Neuronal stem cell (in vitro differentiated cells): ENCODE measurements at regions not wholly inside any gene's neighbourhood (a gene's known extent, or its start where the extent isn't known, plus 50 kb on each side); places are given as distances from the start of the nearest gene placed in this dataset.

ENCODE experiments used
- DNase-seq: peaks from one replicate; pipeline ENCODE4 v3.0.0-alpha.2; 2013; ENCODE audit warnings: low spot score
- H2AFZ ChIP-seq: one replicate; pipeline ENCODE4 v1.6.1; 2013; ENCODE audit warnings: mild to moderate bottlenecking, low read length, inconsistent platforms
- H2AK5ac ChIP-seq: 2 replicates; pipeline ENCODE4 v1.6.1; 2013; ENCODE audit warnings: low read depth, mild to moderate bottlenecking, inconsistent platforms, low read length, moderate library complexity, mixed read lengths
- H2BK120ac ChIP-seq: 2 replicates; pipeline ENCODE4 v1.6.1; 2013; ENCODE audit warnings: low read depth, mild to moderate bottlenecking, inconsistent platforms, low read length, moderate library complexity, mixed read lengths
- H2BK12ac ChIP-seq: one replicate; pipeline ENCODE4 v1.6.1; 2013; ENCODE audit warnings: low read length, inconsistent platforms
- H2BK15ac ChIP-seq: 2 replicates; pipeline ENCODE4 v1.6.1; 2013; ENCODE audit warnings: mild to moderate bottlenecking, low read length, inconsistent platforms, mixed read lengths
- H2BK5ac ChIP-seq: one replicate; pipeline ENCODE4 v1.6.1; 2013; ENCODE audit warnings: inconsistent platforms, mild to moderate bottlenecking, low read length, moderate library complexity
- H3K14ac ChIP-seq: one replicate; pipeline ENCODE4 v1.6.1; 2013; ENCODE audit warnings: low read length, inconsistent platforms
- H3K18ac ChIP-seq: 2 replicates; pipeline ENCODE4 v1.6.1; 2013; ENCODE audit warnings: low read length, inconsistent platforms
- H3K23ac ChIP-seq: 2 replicates; pipeline ENCODE4 v1.6.1; 2013; ENCODE audit warnings: low read depth, mild to moderate bottlenecking, mixed read lengths, low read length, inconsistent platforms; ENCODE audit not compliant: poor library complexity
- H3K27ac ChIP-seq: replicated peaks from 3 replicates; pipeline ENCODE4 v1.5.1; 2013; ENCODE audit warnings: low read length, inconsistent platforms
- H3K27me3 ChIP-seq, 3 experiments: 2 replicates each; pipeline ENCODE4 v1.6.1; 2013; ENCODE audit warnings: low read length in 3 of 3, mild to moderate bottlenecking in 2 of 3, inconsistent platforms in 1 of 3, low read depth in 1 of 3, mixed read lengths in 1 of 3, moderate library complexity in 1 of 3; ENCODE audit not compliant: control insufficient read depth in 3 of 3, insufficient read depth in 3 of 3
- H3K36me3 ChIP-seq, 2 donors: replicated peaks in 1 of 2; 2 replicates each; pipeline ENCODE4 v1.6.1; 2013; ENCODE audit warnings: low read length in 2 of 2; ENCODE audit not compliant: control insufficient read depth in 2 of 2, insufficient read depth in 2 of 2
- H3K4ac ChIP-seq: 2 replicates; pipeline ENCODE4 v1.6.1; 2013; ENCODE audit warnings: inconsistent platforms, mild to moderate bottlenecking, low read length, moderate library complexity
- H3K4me1 ChIP-seq, 2 donors: 1 replicate in 1 of 2; 2 replicates in 1 of 2; pipeline ENCODE4 v1.6.1; 2013; ENCODE audit warnings: low read length in 2 of 2, low read depth in 1 of 2; ENCODE audit not compliant: control insufficient read depth in 2 of 2, insufficient read depth in 1 of 2
- H3K4me2 ChIP-seq: one replicate; pipeline ENCODE4 v1.6.1; 2013; ENCODE audit warnings: mild to moderate bottlenecking, low read length, inconsistent platforms; ENCODE audit not compliant: insufficient read depth, poor library complexity, severe bottlenecking
- H3K4me3 ChIP-seq, 2 donors: 2 replicates each; pipeline ENCODE4 v1.5.1; 2013; ENCODE audit warnings: low read length in 2 of 2, mild to moderate bottlenecking in 2 of 2, inconsistent platforms in 1 of 2, moderate library complexity in 1 of 2
- H3K79me1 ChIP-seq: one replicate; pipeline ENCODE4 v1.6.1; 2013; ENCODE audit warnings: low read depth, mild to moderate bottlenecking, inconsistent platforms, low read length, moderate library complexity
- H3K9ac ChIP-seq: one replicate; pipeline ENCODE4 v1.6.1; 2013; ENCODE audit warnings: mild to moderate bottlenecking, low read depth, low read length, inconsistent platforms; ENCODE audit not compliant: poor library complexity
- H3K9me3 ChIP-seq, 2 donors: replicated peaks in 1 of 2; 2 replicates each; pipeline versions ENCODE3 to v1.6.1; 2013; ENCODE audit warnings: low read length in 2 of 2, mild to moderate bottlenecking in 2 of 2, inconsistent platforms in 1 of 2, low read depth in 1 of 2, mixed read lengths in 1 of 2, moderate library complexity in 1 of 2; ENCODE audit not compliant: control insufficient read depth in 2 of 2, insufficient read depth in 1 of 2
- H4K8ac ChIP-seq: one replicate; pipeline ENCODE4 v1.6.1; 2013; ENCODE audit warnings: low read depth, mild to moderate bottlenecking, inconsistent platforms, low read length, moderate library complexity
- H4K91ac ChIP-seq: one replicate; pipeline ENCODE4 v1.6.1; 2013; ENCODE audit warnings: low read length, low read depth, mild to moderate bottlenecking, inconsistent platforms; ENCODE audit not compliant: poor library complexity
- WGBS, 2 donors: extraction: QIAGEN DNeasy Blood & Tissue Kit; methylation state at CpG; one replicate each; pipeline ENCODE4 v1.1.7; 2013; ENCODE audit warnings: missing lambda C conversion rate in 2 of 2, mixed read lengths in 1 of 2; ENCODE audit not compliant: insufficient read length in 2 of 2, insufficient replicate concordance in 1 of 2; ENCODE audit errors: extremely low coverage in 2 of 2; 5-methylcytosine and 5-hydroxymethylcytosine counted together

- no peak overlapping the region for H2BK12ac ChIP-seq
- H3K36me3 ChIP-seq: no peaks in the 10 kb centered on the region
- H2BK15ac ChIP-seq: no peak overlapping the region
- no peak overlapping the region for H3K4me3 ChIP-seq
- DNase-seq: no peak
- H3K9ac ChIP-seq: no peak overlapping the region
- no peak overlapping the region for H3K4me2 ChIP-seq
- no peak overlapping the region for H3K23ac ChIP-seq
- H3K4ac ChIP-seq: no peak overlapping the region
- no peak overlapping the region for H4K8ac ChIP-seq
- H2AK5ac ChIP-seq: no peak overlapping the region
- H3K79me1 ChIP-seq: no peaks in the 10 kb centered on the region
- no peak overlapping the region for H2BK5ac ChIP-seq
- H2AFZ ChIP-seq: peak overlapping the region; percentile 23
- no peaks in the 10 kb centered on the region for H3K27me3 ChIP-seq
- H3K4me1 ChIP-seq: no peaks in the 10 kb centered on the region
- no peak overlapping the region for H3K18ac ChIP-seq
- H3K9me3 ChIP-seq: no peaks in the 10 kb centered on the region
- H2BK120ac ChIP-seq: no peak overlapping the region
- no peak overlapping the region for H3K14ac ChIP-seq
- no peak overlapping the region for H4K91ac ChIP-seq
- no peak overlapping the region for H3K27ac ChIP-seq
- WGBS, 2 donors: no CpG with 5 or more reads among the region's 4 CpGs
Observed at GRCh38 chrX:30992381-30992904, 79.4 kb downstream of the FTHL17 start.

GRCh38 chrX:30990361-30990760 is 81.5 kb downstream of the FTHL17 start:
- H3K4me3 ChIP-seq: no peak overlapping the region
- no CpG with 5 or more reads among the region's 2 CpGs for WGBS, 2 donors

DNA sequence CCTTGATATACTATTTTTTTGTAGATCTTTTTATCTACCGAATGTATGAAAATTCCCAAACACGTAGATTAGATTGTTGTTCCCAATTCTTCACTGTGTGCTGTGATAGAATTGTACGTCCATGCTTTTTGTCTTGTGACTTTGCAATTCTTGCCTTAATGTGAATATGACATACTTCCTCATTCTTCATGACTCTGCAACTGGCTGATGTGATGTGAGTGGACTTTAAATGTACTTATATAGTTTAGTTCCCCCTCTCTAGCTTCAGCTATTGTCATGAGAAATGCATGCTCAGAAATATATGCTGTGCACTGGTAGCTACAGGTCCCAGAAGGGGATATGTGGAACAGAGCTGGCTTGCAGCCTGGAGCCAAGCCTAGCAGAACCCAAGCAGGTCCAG is 89.4 kb downstream of the FTHL17 start:
- H3K18ac ChIP-seq: no peak overlapping the region
- no peak overlapping the region for H2BK12ac ChIP-seq
- no peaks in the 10 kb centered on the region for H3K4me1 ChIP-seq
- no peak overlapping the region for H3K4ac ChIP-seq
- no peak for DNase-seq
- no peaks in the 10 kb centered on the region for H3K79me1 ChIP-seq
- no peak overlapping the region for H3K27ac ChIP-seq
- no peak overlapping the region for H4K8ac ChIP-seq
- H2BK15ac ChIP-seq: no peak overlapping the region
- no peak overlapping the region for H3K4me2 ChIP-seq
- H3K4me3 ChIP-seq: no peak overlapping the region
- no peak overlapping the region for H2BK5ac ChIP-seq
- H2BK120ac ChIP-seq: no peak overlapping the region
- no peak overlapping the region for H3K9ac ChIP-seq
- H2AK5ac ChIP-seq: no peak overlapping the region
- H3K9me3 ChIP-seq: no peaks in the 10 kb centered on the region
- no peaks in the 10 kb centered on the region for H3K36me3 ChIP-seq
- no CpG with 5 or more reads among the region's 3 CpGs for WGBS, 2 donors
- peaks cover 0 to 6% (median 0%) of the 10 kb centered on the region in 3 experiments for H3K27me3 ChIP-seq
- no peak overlapping the region for H3K23ac ChIP-seq
- H4K91ac ChIP-seq: no peak overlapping the region
- no peak overlapping the region for H2AFZ ChIP-seq
- no peak overlapping the region for H3K14ac ChIP-seq

More at GRCh38 chrX:30990361-30990760, 81.5 kb downstream of the FTHL17 start:
- H4K8ac ChIP-seq: no peak overlapping the region
- H3K4me1 ChIP-seq: no peaks in the 10 kb centered on the region
- no peak overlapping the region for H3K18ac ChIP-seq
- DNase-seq: no peak
- no peaks in the 10 kb centered on the region for H3K9me3 ChIP-seq
- no peak overlapping the region for H3K14ac ChIP-seq
- H2AK5ac ChIP-seq: no peak overlapping the region
- no peak overlapping the region for H2AFZ ChIP-seq
- H2BK15ac ChIP-seq: no peak overlapping the region
- H3K4me2 ChIP-seq: no peak overlapping the region
- H3K36me3 ChIP-seq: no peaks in the 10 kb centered on the region
- H3K79me1 ChIP-seq: no peaks in the 10 kb centered on the region
- H2BK12ac ChIP-seq: no peak overlapping the region
- H2BK120ac ChIP-seq: no peak overlapping the region
- no peak overlapping the region for H2BK5ac ChIP-seq
- peaks cover 0 to 5% (median 0%) of the 10 kb centered on the region in 3 experiments for H3K27me3 ChIP-seq
- H3K27ac ChIP-seq: no peak overlapping the region
- no peak overlapping the region for H3K9ac ChIP-seq
- no peak overlapping the region for H4K91ac ChIP-seq
- H3K4ac ChIP-seq: no peak overlapping the region
- no peak overlapping the region for H3K23ac ChIP-seq

DNA sequence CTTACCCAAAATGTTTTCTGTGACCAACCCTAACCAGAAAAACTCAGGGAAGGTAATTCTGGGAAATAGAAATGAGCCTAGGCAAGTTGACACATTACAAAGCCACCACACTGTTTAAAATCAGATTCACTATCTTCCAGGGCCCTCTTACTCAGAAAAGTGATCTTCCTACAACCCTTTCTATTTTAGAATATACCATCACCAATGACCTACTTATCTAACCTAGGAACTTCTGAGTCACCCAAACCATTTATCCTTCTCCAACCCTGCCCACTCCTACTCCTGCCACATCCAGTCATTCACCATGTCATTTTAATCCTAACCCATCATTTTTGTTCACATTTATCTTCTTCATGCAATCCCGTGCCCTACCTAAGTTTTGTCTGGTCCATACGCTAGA is 89.9 kb downstream of the FTHL17 start:
- no peak overlapping the region for H2AFZ ChIP-seq
- H3K27ac ChIP-seq: no peak overlapping the region
- no peak overlapping the region for H4K8ac ChIP-seq
- no peak overlapping the region for H3K23ac ChIP-seq
- no peak overlapping the region for H3K14ac ChIP-seq
- H3K4me2 ChIP-seq: no peak overlapping the region
- H3K4ac ChIP-seq: no peak overlapping the region
- peaks cover 0 to 6% (median 0%) of the 10 kb centered on the region in 3 experiments for H3K27me3 ChIP-seq
- H3K4me1 ChIP-seq: no peaks in the 10 kb centered on the region
- WGBS, 2 donors: no CpG with 5 or more reads among the region's 2 CpGs
- no peak overlapping the region for H3K9ac ChIP-seq
- H4K91ac ChIP-seq: no peak overlapping the region
- no peak overlapping the region for H2AK5ac ChIP-seq
- H2BK120ac ChIP-seq: no peak overlapping the region
- H3K36me3 ChIP-seq: no peaks in the 10 kb centered on the region
- no peaks in the 10 kb centered on the region for H3K79me1 ChIP-seq
- DNase-seq: no peak
- no peak overlapping the region for H3K18ac ChIP-seq
- no peak overlapping the region for H2BK5ac ChIP-seq
- H3K4me3 ChIP-seq: no peak overlapping the region
- H3K9me3 ChIP-seq: no peaks in the 10 kb centered on the region
- H2BK15ac ChIP-seq: no peak overlapping the region
- no peak overlapping the region for H2BK12ac ChIP-seq
